Cardiac fibroblast (primary cell): ENCODE measurements at regions not wholly inside any gene's neighbourhood (a gene's known extent, or its start where the extent isn't known, plus 50 kb on each side); places are given as distances from the start of the nearest gene placed in this dataset.

ENCODE experiments used
- DNase-seq, 2 donors: peaks; one replicate each; pipeline versions ENCODE4 v3.0.0 to v3.0.0-alpha.2; 2010; ENCODE audit warnings: low read depth in 2 of 2
- H3K4me3 ChIP-seq, 2 donors: replicated peaks in 1 of 2; 1 replicate in 1 of 2; 2 replicates in 1 of 2; pipeline ENCODE4 v1.5.1; 2011; ENCODE audit warnings: low read depth in 2 of 2, low read length in 2 of 2, mild to moderate bottlenecking in 2 of 2, moderate library complexity in 1 of 2
- CTCF ChIP-seq: IDR thresholded peaks from one replicate; pipeline ENCODE4 v1.5.1; 2011; ENCODE audit warnings: low read depth, mild to moderate bottlenecking, low read length, inconsistent platforms

- no peak for DNase-seq
- no peak for TF ChIP-seq CTCF
- H3K4me3 ChIP-seq, result no peak overlapping the region
These were observed 492.3 kb downstream of the MRPL39 start for GRCh38 chr21:25115021-25115420.

- peak; percentile 37 to 74 for DNase-seq
- TF ChIP-seq CTCF, result no peak
- no peak overlapping the region for H3K4me3 ChIP-seq
These were observed 499.6 kb downstream of the MRPL39 start for GRCh38 chr21:25107708-25108107.

GRCh38 chr21:25103500-25104207, 503.6 kb downstream of the MRPL39 start:
- no peak overlapping the region for H3K4me3 ChIP-seq
- TF ChIP-seq CTCF, result no peak
- peak in 1 of 2 donors; percentile 10 for DNase-seq

GRCh38 chr21:25097648-25098047, 509.6 kb downstream of the MRPL39 start:
- H3K4me3 ChIP-seq, result no peak overlapping the region
- no peak for DNase-seq
- no peak for TF ChIP-seq CTCF

- no peak for TF ChIP-seq CTCF
- H3K4me3 ChIP-seq, result no peak overlapping the region
- no peak for DNase-seq
These were observed 512.6 kb downstream of the MRPL39 start for GRCh38 chr21:25094695-25095094.

- no peak overlapping the region for H3K4me3 ChIP-seq
- no peak for TF ChIP-seq CTCF
- DNase-seq, result no peak
These were observed 514.8 kb downstream of the MRPL39 start for GRCh38 chr21:25092441-25093011.
